Motor neuron (in vitro differentiated cells): ENCODE measurements at regions not wholly inside any gene's neighbourhood (a gene's known extent, or its start where the extent isn't known, plus 50 kb on each side); places are given as distances from the start of the nearest gene placed in this dataset.
"Not testable (repeated sequence)": the region's sequence is repeated elsewhere in the genome, so short reads cannot be mapped to it uniquely, and the experiment has no call there.

ENCODE experiments used
- ATAC-seq, 8 experiments: fragments of 200-7000 bp; cut with Tn5 transposase; replicated peaks in 6 of 8; 2 replicates each; pipeline ENCODE4 v1.8.0; 2021; ENCODE audit warnings: mild to moderate bottlenecking in 8 of 8, moderate library complexity in 8 of 8
- H3K27ac ChIP-seq, 2 donors: fragments of 250-450 bp; sonication (Bioruptor Pico); 2 replicates each; pipeline ENCODE4 v1.9.0; 2021; ENCODE audit warnings: antibody characterized with exemption in 2 of 2, mild to moderate bottlenecking in 2 of 2, moderate library complexity in 1 of 2
- H3K4me1 ChIP-seq, 2 donors: fragments of 250-450 bp; sonication (Bioruptor Pico); replicated peaks in 1 of 2; 2 replicates each; pipeline ENCODE4 v1.6.1; 2021; ENCODE audit warnings: antibody characterized with exemption in 2 of 2, mild to moderate bottlenecking in 2 of 2, moderate library complexity in 1 of 2
- H3K4me3 ChIP-seq, 5 donors: fragments of 250-450 bp; sonication (Bioruptor Pico); 2 replicates each; pipeline ENCODE4 v1.9.0; 2021; ENCODE audit warnings: antibody characterized with exemption in 5 of 5, mild to moderate bottlenecking in 5 of 5, moderate library complexity in 4 of 5
- WGBS, 10 experiments: fragments of 450-650 bp; shearing (Covaris generic); methylation state at CpG; one replicate each; pipeline ENCODE4 v1.0.0; 2022; 5-methylcytosine and 5-hydroxymethylcytosine counted together
- in situ Hi-C, 9 experiments: fragments of 400-800 bp; cut with MboI; loops; one replicate each; pipeline ENCODE4 v1.15.0; 2021; ENCODE audit warnings: low sequenced_read_pairs in 9 of 9, low pct_unique_long_range_greater_than_20kb in 2 of 9; ENCODE audit not compliant: unreplicated experiment in 9 of 9

- 0 to 100% (median 83%) methylated on average over 1 to 2 of the region's 2 CpGs; no CpG with 5 or more reads in 1 of the 10 experiments for WGBS, 10 experiments
- peaks cover 24 to 34% of the 10 kb centered on the region in 2 donors for H3K4me1 ChIP-seq
- no peak overlapping the region for H3K4me3 ChIP-seq
- ATAC-seq, result no peak
- no peak overlapping the region for H3K27ac ChIP-seq
- in situ Hi-C loops, result no loop called here
Measured at GRCh38 chr9:96121136-96121535, 180.8 kb downstream of the HSD17B3 start.

- WGBS, 10 experiments, result 29 to 100% (median 40%) methylated on average over 1 to 5 of the region's 6 CpGs; no CpG with 5 or more reads in 2 of the 10 experiments
- H3K4me3 ChIP-seq, result no peak overlapping the region
- ATAC-seq, result peak in 4 of 8 experiments; percentile 49 to 64 (median 56)
- H3K4me1 ChIP-seq, result peaks cover 18 to 20% of the 10 kb centered on the region in 2 donors
- H3K27ac ChIP-seq, result no peak overlapping the region
- in situ Hi-C loops, result no loop called here
Measured at GRCh38 chr9:96117398-96118080, 184.4 kb downstream of the HSD17B3 start.

- 0 to 72% (median 50%) methylated on average over 2 to 5 of the region's 5 CpGs; no CpG with 5 or more reads in 4 of the 10 experiments for WGBS, 10 experiments
- ATAC-seq, result peak; percentile 39 to 78 (median 70)
- H3K4me1 ChIP-seq, result peaks cover 18 to 20% of the 10 kb centered on the region in 2 donors
- in situ Hi-C loops, result no loop called here
- peak overlapping the region in 1 of 2 donors; percentile 10 for H3K27ac ChIP-seq
- H3K4me3 ChIP-seq, result no peak overlapping the region
Measured at GRCh38 chr9:96116275-96117064, 185.5 kb downstream of the HSD17B3 start.

- peaks cover 18 to 20% of the 10 kb centered on the region in 2 donors for H3K4me1 ChIP-seq
- no peak overlapping the region for H3K4me3 ChIP-seq
- 13 to 88% (median 80%) methylated on average over 1 to 4 of the region's 4 CpGs; no CpG with 5 or more reads in 2 of the 10 experiments for WGBS, 10 experiments
- no peak overlapping the region for H3K27ac ChIP-seq
- in situ Hi-C loops, result no loop called here
- ATAC-seq, result peak in 3 of 8 experiments; percentile 22 to 47 (median 38)
Measured at GRCh38 chr9:96115836-96116235, 186.1 kb downstream of the HSD17B3 start.

GRCh38 chr9:96113032-96113431 lies 188.9 kb downstream of the HSD17B3 start:
- in situ Hi-C loops, result no loop called here
- 59 to 100% (median 100%) methylated on average over 1 to 2 of the region's 3 CpGs; no CpG with 5 or more reads in 5 of the 10 experiments for WGBS, 10 experiments
- Histone ChIP-seq H3K4me3 (no peak overlapping the region), H3K27ac (no peak overlapping the region), H3K4me1 (peaks cover 18 to 22% of the 10 kb centered on the region in 2 donors)
- peak in 5 of 8 experiments; percentile 40 to 71 (median 60) for ATAC-seq

GRCh38 chr9:96109680-96110351 lies 192.2 kb downstream of the HSD17B3 start:
- no peak overlapping the region for H3K4me3 ChIP-seq
- WGBS, 10 experiments, result 60 to 89% (median 72%) methylated on average over 1 to 5 of the region's 6 CpGs; no CpG with 5 or more reads in 1 of the 10 experiments
- no peak overlapping the region for H3K27ac ChIP-seq
- peak in 2 of 8 experiments; percentile 56 to 57 for ATAC-seq
- peaks cover 0 to 2% of the 10 kb centered on the region in 2 donors for H3K4me1 ChIP-seq
- in situ Hi-C loops, result no loop called here

GRCh38 chr9:96108691-96109380 lies 193.1 kb downstream of the HSD17B3 start:
- peaks cover 0 to 2% of the 10 kb centered on the region in 2 donors for H3K4me1 ChIP-seq
- H3K4me3 ChIP-seq, result no peak overlapping the region
- H3K27ac ChIP-seq, result no peak overlapping the region
- 47 to 100% (median 79%) methylated on average over 1 to 8 of the region's 8 CpGs for WGBS, 10 experiments
- ATAC-seq, result no peak
- in situ Hi-C loops, result no loop called here

- 50 to 83% (median 72%) methylated on average over 1 to 2 of the region's 2 CpGs; no CpG with 5 or more reads in 3 of the 10 experiments for WGBS, 10 experiments
Measured at GRCh38 chr9:96107436-96107835, 194.5 kb downstream of the HSD17B3 start.

GRCh38 chr9:96100385-96101300 lies 201.3 kb downstream of the HSD17B3 start:
- Histone ChIP-seq H3K4me1 (peaks cover 11 to 13% of the 10 kb centered on the region in 2 donors), H3K4me3 (no peak overlapping the region), H3K27ac (no peak overlapping the region)
- 32 to 76% (median 58%) methylated on average over 1 to 8 of the region's 12 CpGs; no CpG with 5 or more reads in 1 of the 10 experiments for WGBS, 10 experiments
- peak in 2 of 8 experiments; percentile 32 to 42 for ATAC-seq
- in situ Hi-C loops, result no loop called here

More at GRCh38 chr9:96107436-96107835, 194.5 kb downstream of the HSD17B3 start:
- Histone ChIP-seq H3K27ac (no peak overlapping the region), H3K4me1 (peaks cover 0 to 2% of the 10 kb centered on the region in 2 donors), H3K4me3 (no peak overlapping the region)
- ATAC-seq, result no peak
- in situ Hi-C loops, result no loop called here

GRCh38 chr9:96090630-96091029 lies 211.3 kb downstream of the HSD17B3 start:
- in situ Hi-C loops, H3K27ac ChIP-seq, H3K4me3 ChIP-seq, ATAC-seq: not testable (repeated sequence)
- peaks cover 26 to 28% of the 10 kb centered on the region in 2 donors for H3K4me1 ChIP-seq
- WGBS, 10 experiments, result 0 to 100% (median 54%) methylated on average over 1 to 2 of the region's 2 CpGs

- in situ Hi-C loops, result no loop called here
Measured at GRCh38 chr9:96089452-96090085, 212.4 kb downstream of the HSD17B3 start.

More at GRCh38 chr9:96089452-96090085, 212.4 kb downstream of the HSD17B3 start:
- Histone ChIP-seq H3K27ac (no peak overlapping the region), H3K4me1 (peaks cover 34 to 39% of the 10 kb centered on the region in 2 donors), H3K4me3 (no peak overlapping the region)
- no peak for ATAC-seq
- WGBS, 10 experiments, result 0 to 100% (median 88%) methylated on average over 1 to 5 of the region's 5 CpGs; no CpG with 5 or more reads in 4 of the 10 experiments
